ENCODE measurements at regions not wholly inside any gene's neighbourhood (a gene's known extent, or its start where the extent isn't known, plus 50 kb on each side); places are given as distances from the start of the nearest gene placed in this dataset.
A peak's percentile ranks its signal among the peaks of the same experiment; 100 is the strongest.

DNA sequence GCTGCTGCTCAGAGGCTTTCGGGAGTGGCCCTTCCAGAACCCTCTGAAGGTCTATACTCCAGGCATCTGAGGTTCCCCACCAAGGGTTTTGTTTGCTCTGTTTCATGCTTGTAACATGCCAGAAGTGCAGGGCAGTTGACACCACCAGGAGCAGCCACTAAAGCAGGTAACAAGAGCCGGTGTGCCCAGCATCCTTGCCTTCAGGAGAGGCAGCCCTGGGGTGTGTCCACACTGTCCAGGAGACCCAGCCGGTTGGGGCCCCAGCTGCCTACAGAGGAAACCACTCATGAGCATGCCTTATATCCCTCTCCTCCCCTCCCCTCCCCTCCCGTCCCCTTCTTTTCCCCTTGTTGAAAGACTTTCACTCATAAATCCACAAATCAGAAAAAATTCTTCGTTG is 93.1 kb downstream of the CD8B2 start:
- H3K36me3 ChIP-seq, result no peaks in the 10 kb centered on the region
- H3K27ac ChIP-seq, result no peak overlapping the region
- H3K4me3 ChIP-seq, result no peak overlapping the region
- H3K9me3 ChIP-seq, result no peaks in the 10 kb centered on the region
- H3K27me3 ChIP-seq, result peaks cover 0 to 4% of the 10 kb centered on the region in 2 donors
- no peak for TF ChIP-seq CTCF (IDR thresholded peaks at IDR 0.05)
- DNase-seq (ENCODE audit: low spot score), result no peak
- peaks cover 0 to 30% of the 10 kb centered on the region in 2 donors for H3K4me1 ChIP-seq

- H3K4me3 ChIP-seq, result no peak overlapping the region
- no peak for DNase-seq (ENCODE audit: low spot score)
These were observed 94.2 kb downstream of the CD8B2 start for GRCh38 chr2:106581328-106581727.

DNA sequence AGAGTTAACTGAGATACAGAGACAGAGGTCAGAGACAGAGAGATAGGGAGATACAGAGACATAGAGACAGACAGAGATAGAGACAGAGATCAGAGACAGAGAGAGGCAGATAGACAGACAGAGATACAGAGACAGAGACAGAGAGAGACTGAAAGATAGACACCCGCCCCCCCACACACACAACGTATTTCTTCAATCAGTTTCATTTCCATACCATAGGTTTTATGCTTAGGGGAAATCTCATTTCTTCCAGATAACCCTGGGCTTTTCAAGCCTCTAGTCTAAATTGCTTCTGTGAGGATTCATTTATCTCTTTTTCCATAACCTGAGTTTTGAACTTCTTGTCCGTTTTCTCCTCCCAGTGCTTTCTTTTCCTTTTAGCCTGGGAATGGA is 94.6 kb downstream of the CD8B2 start:
- TF ChIP-seq CTCF (IDR thresholded peaks at IDR 0.05), result no peak
- no peak overlapping the region for H3K27ac ChIP-seq
- H3K36me3 ChIP-seq, result no peaks in the 10 kb centered on the region
- peaks cover 0 to 22% of the 10 kb centered on the region in 2 donors for H3K4me1 ChIP-seq
- H3K4me3 ChIP-seq, result peak overlapping the region in 1 of 2 donors; percentile 33
- H3K27me3 ChIP-seq, result peaks cover 0 to 4% of the 10 kb centered on the region in 2 donors
- DNase-seq (ENCODE audit: low spot score), result no peak
- H3K9me3 ChIP-seq, result no peaks in the 10 kb centered on the region

More at GRCh38 chr2:106581328-106581727, 94.2 kb downstream of the CD8B2 start:
- no peaks in the 10 kb centered on the region for H3K36me3 ChIP-seq
- TF ChIP-seq CTCF (IDR thresholded peaks at IDR 0.05), result no peak
- H3K4me1 ChIP-seq, result peaks cover 0 to 24% of the 10 kb centered on the region in 2 donors
- H3K27me3 ChIP-seq, result peaks cover 0 to 4% of the 10 kb centered on the region in 2 donors
- H3K27ac ChIP-seq, result no peak overlapping the region
- H3K9me3 ChIP-seq, result no peaks in the 10 kb centered on the region

DNA sequence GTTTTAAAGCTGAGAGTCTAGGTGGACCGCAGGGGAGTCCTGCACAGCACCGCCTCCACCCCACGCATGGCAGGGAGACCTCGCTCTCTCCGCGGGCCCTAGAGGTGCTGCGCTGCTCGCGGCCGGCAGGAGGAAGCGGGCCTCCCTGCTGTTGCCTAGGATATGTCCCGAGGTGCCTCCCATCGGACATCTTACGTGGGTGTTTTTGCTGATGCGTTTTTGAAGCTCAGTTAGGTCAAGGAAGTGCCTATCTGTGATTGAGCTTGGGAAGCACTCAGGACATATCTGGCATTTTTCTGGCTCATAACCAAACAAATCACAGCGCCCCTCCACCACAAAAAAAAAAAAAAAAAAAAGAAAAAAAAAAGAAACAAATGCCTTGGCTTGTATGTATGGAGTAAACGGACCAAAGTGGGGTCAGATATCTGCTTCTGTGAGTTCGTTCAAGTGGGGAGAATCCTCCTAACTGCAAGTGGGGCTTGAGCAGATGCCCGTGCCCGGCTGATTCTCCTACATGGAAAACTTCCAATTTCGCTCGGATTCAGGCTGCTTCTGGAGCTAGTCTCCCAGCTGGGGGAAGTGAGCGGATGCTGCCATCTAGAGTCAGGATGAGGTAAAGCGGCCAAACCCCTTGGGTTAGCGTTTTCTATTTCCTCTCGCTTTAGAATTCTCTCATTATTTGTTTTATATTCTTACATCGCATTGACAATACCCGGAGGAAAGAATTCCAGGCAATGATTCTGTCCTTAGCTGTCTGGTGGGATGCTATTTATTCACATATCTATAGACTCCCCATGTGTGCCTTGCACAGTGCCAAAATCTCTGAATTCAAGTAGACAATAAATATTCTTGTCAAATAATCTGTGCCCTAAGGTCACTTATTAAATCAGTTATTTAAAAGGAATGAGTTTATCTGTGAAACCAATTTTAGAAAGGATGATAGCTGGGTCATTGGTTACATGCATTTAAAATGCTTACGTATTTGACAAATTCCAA is 95.3 kb downstream of the CD8B2 start:
- TF ChIP-seq CTCF (IDR thresholded peaks at IDR 0.05), result peak; percentile 74 to 84

GRCh38 chr2:106584304-106584954 is 97.3 kb downstream of the CD8B2 start:
- H3K27ac ChIP-seq, result no peak overlapping the region
- peaks cover 0 to 16% of the 10 kb centered on the region in 2 donors for H3K4me1 ChIP-seq
- DNase-seq (ENCODE audit: low spot score), result no peak
- TF ChIP-seq CTCF (IDR thresholded peaks at IDR 0.05), result no peak
- no peaks in the 10 kb centered on the region for H3K36me3 ChIP-seq
- H3K9me3 ChIP-seq, result no peaks in the 10 kb centered on the region
- peaks cover 0 to 4% of the 10 kb centered on the region in 2 donors for H3K27me3 ChIP-seq
- peak overlapping the region in 1 of 2 donors; percentile 2 for H3K4me3 ChIP-seq

More for the DNA sequence above, 95.3 kb downstream of the CD8B2 start:
- peaks cover 0 to 17% of the 10 kb centered on the region in 2 donors for H3K4me1 ChIP-seq
- peak overlapping the region in 1 of 2 donors; percentile 33 for H3K4me3 ChIP-seq
- peak; percentile 83 for DNase-seq (ENCODE audit: low spot score)
- peaks cover 0 to 4% of the 10 kb centered on the region in 2 donors for H3K27me3 ChIP-seq
- H3K36me3 ChIP-seq, result no peaks in the 10 kb centered on the region
- no peaks in the 10 kb centered on the region for H3K9me3 ChIP-seq
- H3K27ac ChIP-seq, result no peak overlapping the region
